Keratinocyte (primary cell): ENCODE measurements at regions not wholly inside any gene's neighbourhood (a gene's known extent, or its start where the extent isn't known, plus 50 kb on each side); places are given as distances from the start of the nearest gene placed in this dataset.

ENCODE experiments used
- DNase-seq: peaks from one replicate; pipeline ENCODE4 v3.0.0-alpha.2; 2011; ENCODE audit warnings: low read depth, missing footprints, low spot score
- FAIRE-seq: peaks from 2 replicates; lab custom pipeline; 2011; peaks lifted over from hg19 to GRCh38; lab: Jason Lieb, UNC
- H2AFZ ChIP-seq: 2 replicates; pipeline ENCODE4 v1.6.0; 2012; ENCODE audit warnings: low read length, control low read depth, inconsistent platforms; ENCODE audit not compliant: control insufficient read depth
- H3K27ac ChIP-seq: 2 replicates; pipeline ENCODE4 v1.5.1; 2011; ENCODE audit warnings: low read length; ENCODE audit not compliant: control insufficient read depth, insufficient read depth
- H3K27me3 ChIP-seq: 3 replicates; pipeline ENCODE4 v1.6.0; 2011; ENCODE audit warnings: low read length; ENCODE audit not compliant: control insufficient read depth, insufficient read depth; ENCODE audit errors: extremely low read depth
- H3K36me3 ChIP-seq, 2 experiments: 2 replicates in 1 of 2; 3 replicates in 1 of 2; pipeline ENCODE4 v1.5.1; 2011; ENCODE audit warnings: low read length in 2 of 2, mild to moderate bottlenecking in 1 of 2; ENCODE audit not compliant: control insufficient read depth in 2 of 2, insufficient read depth in 2 of 2; ENCODE audit errors: extremely low read depth in 1 of 2
- H3K4me1 ChIP-seq: 3 replicates; pipeline ENCODE4 v1.5.1; 2011; ENCODE audit warnings: low read length; ENCODE audit not compliant: control insufficient read depth, insufficient read depth; ENCODE audit errors: extremely low read depth
- H3K4me2 ChIP-seq: 3 replicates; pipeline ENCODE4 v1.6.0; 2011; ENCODE audit warnings: low read depth, low read length; ENCODE audit not compliant: control insufficient read depth, insufficient read depth; ENCODE audit errors: extremely low read depth
- H3K4me3 ChIP-seq, 3 experiments: fragments of 200-600 bp in 1 of 3; sonication (generic) in 1 of 3; 2 replicates in 2 of 3; 3 replicates in 1 of 3; pipeline ENCODE4 v1.5.1; 2011 to 2016; ENCODE audit warnings: low read length in 3 of 3, mild to moderate bottlenecking in 3 of 3, control low read depth in 2 of 3, inconsistent platforms in 1 of 3, low read depth in 1 of 3, mixed read lengths in 1 of 3, mixed run types in 1 of 3, moderate library complexity in 1 of 3; ENCODE audit not compliant: control insufficient read depth in 2 of 3, insufficient read depth in 2 of 3; ENCODE audit errors: extremely low read depth in 1 of 3
- H3K79me2 ChIP-seq: 2 replicates; pipeline ENCODE4 v1.6.0; 2012; ENCODE audit warnings: low read length; ENCODE audit not compliant: control insufficient read depth, insufficient read depth
- H3K9ac ChIP-seq: 3 replicates; pipeline ENCODE4 v1.6.0; 2011; ENCODE audit warnings: low read length; ENCODE audit not compliant: control insufficient read depth, insufficient read depth; ENCODE audit errors: extremely low read depth
- H3K9me1 ChIP-seq: 3 replicates; pipeline ENCODE4 v1.6.0; 2011; ENCODE audit warnings: low read length; ENCODE audit not compliant: control insufficient read depth, insufficient read depth; ENCODE audit errors: extremely low read depth
- H3K9me3 ChIP-seq: 2 replicates; pipeline ENCODE4 v1.5.1; 2012; ENCODE audit warnings: low read depth, low read length; ENCODE audit not compliant: control insufficient read depth
- H4K20me1 ChIP-seq: 3 replicates; pipeline ENCODE4 v1.6.0; 2011; ENCODE audit warnings: low read length; ENCODE audit not compliant: control insufficient read depth, insufficient read depth; ENCODE audit errors: extremely low read depth
- EZH2 ChIP-seq: IDR thresholded peaks from one replicate; pipeline ENCODE4 v1.6.1; 2012; ENCODE audit warnings: inconsistent platforms, mild to moderate bottlenecking, low read length, moderate library complexity
- dilution Hi-C: fragments of 300-500 bp; cut with MboI; formaldehyde crosslinking; loops from one replicate; pipeline ENCODE4 v1.7.0; 2020; ENCODE audit warnings: low sequenced_read_pairs; ENCODE audit not compliant: extremely low pct_ligation_motif_present
- TF ChIP-seq, protein P1 (sequence below), 3 experiments: IDR thresholded peaks in 1 of 3; conservative IDR thresholded peaks in 1 of 3; optimal IDR thresholded peaks in 1 of 3; 2 replicates in 2 of 3; 3 replicates in 1 of 3; pipeline versions ENCODE3 to v1.5.1; 2011; ENCODE audit warnings: low read length in 3 of 3, mild to moderate bottlenecking in 3 of 3, moderate library complexity in 2 of 3, control low read depth in 1 of 3, inconsistent platforms in 1 of 3; ENCODE audit not compliant: insufficient read depth in 2 of 3; ENCODE audit errors: extremely low read depth in 1 of 3

DNA sequence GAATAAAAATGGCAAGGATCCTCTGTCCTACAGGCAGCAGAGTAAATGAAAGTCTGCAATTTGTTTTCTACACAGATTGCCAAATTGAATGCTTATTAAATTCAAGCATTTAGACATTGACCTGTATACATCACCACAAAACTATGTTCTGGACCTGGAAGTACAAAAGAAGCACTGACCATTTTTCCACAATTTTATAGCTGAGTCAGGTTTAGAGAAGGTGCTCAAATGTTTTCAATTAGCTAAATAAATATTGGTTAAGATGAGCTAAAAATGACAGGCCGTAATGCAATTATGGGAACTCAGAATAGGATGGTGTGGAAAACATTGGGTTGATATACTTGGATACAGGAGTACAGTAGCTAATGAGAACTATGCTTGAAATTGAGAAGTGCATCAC is 490.7 kb upstream of the MEIS1 start:
- Histone ChIP-seq H3K4me2 (no peak overlapping the region), H3K27me3 (no peaks in the 10 kb centered on the region), H3K9me3 (no peaks in the 10 kb centered on the region), H2AFZ (no peak overlapping the region), H3K4me1 (no peaks in the 10 kb centered on the region), H3K9me1 (no peaks in the 10 kb centered on the region), H4K20me1 (no peaks in the 10 kb centered on the region), H3K36me3 (no peaks in the 10 kb centered on the region), H3K4me3 (no peak overlapping the region), H3K79me2 (no peaks in the 10 kb centered on the region), H3K27ac (no peak overlapping the region), H3K9ac (no peak overlapping the region)
- TF ChIP-seq EZH2: no peak
- TF ChIP-seq, protein P1, sequence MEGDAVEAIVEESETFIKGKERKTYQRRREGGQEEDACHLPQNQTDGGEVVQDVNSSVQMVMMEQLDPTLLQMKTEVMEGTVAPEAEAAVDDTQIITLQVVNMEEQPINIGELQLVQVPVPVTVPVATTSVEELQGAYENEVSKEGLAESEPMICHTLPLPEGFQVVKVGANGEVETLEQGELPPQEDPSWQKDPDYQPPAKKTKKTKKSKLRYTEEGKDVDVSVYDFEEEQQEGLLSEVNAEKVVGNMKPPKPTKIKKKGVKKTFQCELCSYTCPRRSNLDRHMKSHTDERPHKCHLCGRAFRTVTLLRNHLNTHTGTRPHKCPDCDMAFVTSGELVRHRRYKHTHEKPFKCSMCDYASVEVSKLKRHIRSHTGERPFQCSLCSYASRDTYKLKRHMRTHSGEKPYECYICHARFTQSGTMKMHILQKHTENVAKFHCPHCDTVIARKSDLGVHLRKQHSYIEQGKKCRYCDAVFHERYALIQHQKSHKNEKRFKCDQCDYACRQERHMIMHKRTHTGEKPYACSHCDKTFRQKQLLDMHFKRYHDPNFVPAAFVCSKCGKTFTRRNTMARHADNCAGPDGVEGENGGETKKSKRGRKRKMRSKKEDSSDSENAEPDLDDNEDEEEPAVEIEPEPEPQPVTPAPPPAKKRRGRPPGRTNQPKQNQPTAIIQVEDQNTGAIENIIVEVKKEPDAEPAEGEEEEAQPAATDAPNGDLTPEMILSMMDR (optimal IDR thresholded peaks at IDR 0.05 in 1 of 3, IDR thresholded peaks at IDR 0.05 in 1 of 3, conservative IDR thresholded peaks at IDR 0.05 in 1 of 3; ENCODE audit: extremely low read depth in 1 of 3, insufficient read depth in 2 of 3, low read length in 3 of 3): no peak
- DNase-seq (no peak), FAIRE-seq (no peak)
- dilution Hi-C loops: no loop called here

DNA sequence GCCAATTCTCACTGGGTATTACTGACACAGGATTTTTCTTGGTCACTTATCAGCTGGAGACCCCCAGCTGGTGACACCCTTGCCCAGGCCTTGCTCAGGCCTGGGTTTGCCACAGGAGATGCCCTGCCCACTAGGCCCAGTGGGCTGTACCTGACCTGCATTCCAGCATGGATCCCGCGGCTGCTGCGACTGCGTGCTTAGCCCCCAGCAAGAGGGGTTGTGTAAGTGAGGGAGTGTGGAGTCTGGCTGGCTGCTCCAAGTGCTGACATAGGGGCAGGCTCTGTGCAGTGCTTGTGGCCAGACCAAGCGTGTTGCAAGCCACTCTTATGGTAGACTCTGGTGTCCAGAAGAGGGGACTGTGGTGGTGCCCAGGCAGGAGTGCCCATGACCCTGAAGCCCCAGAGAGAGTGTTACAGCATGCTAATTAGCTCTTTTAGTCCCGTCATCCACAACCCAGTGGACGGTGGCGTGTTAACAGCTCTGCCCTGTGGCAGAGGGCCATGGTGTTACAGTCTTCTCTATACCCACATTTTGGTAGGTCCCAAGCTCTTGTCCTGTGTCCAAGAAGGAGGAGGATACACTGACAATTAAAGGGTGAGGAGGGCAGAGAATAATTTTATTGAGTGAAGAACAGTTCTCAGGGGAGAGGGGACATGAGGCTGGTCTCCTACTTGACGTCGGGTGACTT is 491.7 kb upstream of the MEIS1 start:
- FAIRE-seq (no peak), DNase-seq (no peak)
- no peaks in the 10 kb centered on the region for H3K9me3 ChIP-seq
- H3K9ac ChIP-seq: no peak overlapping the region
- no peaks in the 10 kb centered on the region for H3K9me1 ChIP-seq
- H3K4me3 ChIP-seq: no peak overlapping the region
- no peaks in the 10 kb centered on the region for H3K27me3 ChIP-seq
- H2AFZ ChIP-seq: no peak overlapping the region
- no peaks in the 10 kb centered on the region for H3K79me2 ChIP-seq
- TF ChIP-seq EZH2: no peak
- TF ChIP-seq, protein P1 (optimal IDR thresholded peaks at IDR 0.05 in 1 of 3, IDR thresholded peaks at IDR 0.05 in 1 of 3, conservative IDR thresholded peaks at IDR 0.05 in 1 of 3; ENCODE audit: extremely low read depth in 1 of 3, insufficient read depth in 2 of 3, low read length in 3 of 3): no peak
- H3K4me1 ChIP-seq: no peaks in the 10 kb centered on the region
- dilution Hi-C loops: no loop called here
- H3K27ac ChIP-seq: no peak overlapping the region
- no peaks in the 10 kb centered on the region for H3K36me3 ChIP-seq
- H3K4me2 ChIP-seq: no peak overlapping the region
- no peaks in the 10 kb centered on the region for H4K20me1 ChIP-seq
